Endodermal cell (in vitro differentiated cells): ENCODE measurements at regions not wholly inside any gene's neighbourhood (a gene's known extent, or its start where the extent isn't known, plus 50 kb on each side); places are given as distances from the start of the nearest gene placed in this dataset.

Source experiments
- DNase-seq: peaks from one replicate; pipeline ENCODE4 v3.0.0-alpha.2; 2017
- H3K27ac ChIP-seq: 2 replicates; pipeline ENCODE4 v1.5.1; 2013; ENCODE audit warnings: mild to moderate bottlenecking, low read depth, low read length, moderate library complexity
- H3K27me3 ChIP-seq: 2 replicates; pipeline ENCODE4 v1.6.1; 2013; ENCODE audit warnings: mild to moderate bottlenecking, low read length, moderate library complexity; ENCODE audit not compliant: insufficient read depth, control insufficient read depth, poor library complexity, severe bottlenecking
- H3K36me3 ChIP-seq: 2 replicates; pipeline ENCODE4 v1.7.0; 2013; ENCODE audit warnings: mild to moderate bottlenecking, low read length, moderate library complexity; ENCODE audit not compliant: control insufficient read depth, insufficient read depth
- H3K4me1 ChIP-seq: one replicate; pipeline ENCODE4 v1.7.0; 2013; ENCODE audit warnings: low read length; ENCODE audit not compliant: control insufficient read depth, insufficient read depth
- H3K4me3 ChIP-seq: 2 replicates; pipeline ENCODE4 v1.5.1; 2013; ENCODE audit warnings: mild to moderate bottlenecking, low read length, moderate library complexity
- H3K9ac ChIP-seq: 2 replicates; pipeline ENCODE4 v1.6.1; 2013; ENCODE audit warnings: mild to moderate bottlenecking, low read length, moderate library complexity; ENCODE audit not compliant: poor library complexity, severe bottlenecking; ENCODE audit errors: extremely low read depth
- H3K9me3 ChIP-seq: 2 replicates; pipeline ENCODE4 v1.6.1; 2013; ENCODE audit warnings: mild to moderate bottlenecking, low read length, moderate library complexity; ENCODE audit not compliant: control insufficient read depth
- H3K27ac Mint-ChIP-seq: 2 replicates; pipeline ENCODE4 v1.8.0; 2020; ENCODE audit warnings: mixed read lengths
- H3K27me3 Mint-ChIP-seq: 2 replicates; pipeline ENCODE4 v1.8.0; 2021; ENCODE audit warnings: mild to moderate bottlenecking, mixed read lengths; ENCODE audit not compliant: insufficient read depth
- H3K36me3 Mint-ChIP-seq: 2 replicates; pipeline ENCODE4 v1.8.0; 2020; ENCODE audit warnings: low read depth, mixed read lengths
- H3K4me1 Mint-ChIP-seq: 2 replicates; pipeline ENCODE4 v1.8.0; 2020; ENCODE audit warnings: mixed read lengths
- H3K4me3 Mint-ChIP-seq: 2 replicates; pipeline ENCODE4 v1.8.0; 2020; ENCODE audit warnings: mild to moderate bottlenecking, moderate library complexity, mixed read lengths
- H3K9me3 Mint-ChIP-seq: 2 replicates; pipeline ENCODE4 v1.8.0; 2020; ENCODE audit warnings: mild to moderate bottlenecking, mixed read lengths
- CTCF ChIP-seq: fragments of 200-600 bp; sonication (generic); conservative IDR thresholded peaks from 2 replicates; pipeline ENCODE4 v1.5.0; 2021; ENCODE audit warnings: antibody characterized with exemption, mild to moderate bottlenecking
- WGBS, 2 experiments: methylation state at CpG; one replicate each; pipeline versions ENCODE4 v1.1.5 to v1.1.7; 2013; ENCODE audit warnings: missing lambda C conversion rate in 2 of 2, mixed read lengths in 1 of 2; ENCODE audit not compliant: insufficient coverage in 1 of 2, insufficient read length in 1 of 2; 5-methylcytosine and 5-hydroxymethylcytosine counted together

GRCh38 chr9:75233011-75233410, 144.7 kb downstream of the OSTF1 start:
- Mint-ChIP-seq H3K27me3 (no peaks in the 10 kb centered on the region), H3K27ac (no peak overlapping the region), H3K36me3 (no peaks in the 10 kb centered on the region), H3K4me3 (no peak overlapping the region), H3K4me1 (peaks cover 2% of the 10 kb centered on the region), H3K9me3 (peaks cover 8% of the 10 kb centered on the region)
- no peaks in the 10 kb centered on the region for H3K4me1 ChIP-seq
- TF ChIP-seq CTCF: no peak
- no peak overlapping the region for H3K4me3 ChIP-seq
- H3K27me3 ChIP-seq: no peaks in the 10 kb centered on the region
- no peak for DNase-seq
- no peak overlapping the region for H3K27ac ChIP-seq
- H3K9ac ChIP-seq: no peak overlapping the region
- peaks cover 15% of the 10 kb centered on the region for H3K9me3 ChIP-seq
- H3K36me3 ChIP-seq: no peaks in the 10 kb centered on the region
- 90 to 94% methylated on average over 5 of the region's 5 CpGs for WGBS, 2 experiments

GRCh38 chr9:75235632-75236031, 147.3 kb downstream of the OSTF1 start:
- no peak for DNase-seq
- H3K9me3 Mint-ChIP-seq: peaks cover 8% of the 10 kb centered on the region
- 80 to 96% methylated on average over 1 to 2 of the region's 2 CpGs for WGBS, 2 experiments

DNA sequence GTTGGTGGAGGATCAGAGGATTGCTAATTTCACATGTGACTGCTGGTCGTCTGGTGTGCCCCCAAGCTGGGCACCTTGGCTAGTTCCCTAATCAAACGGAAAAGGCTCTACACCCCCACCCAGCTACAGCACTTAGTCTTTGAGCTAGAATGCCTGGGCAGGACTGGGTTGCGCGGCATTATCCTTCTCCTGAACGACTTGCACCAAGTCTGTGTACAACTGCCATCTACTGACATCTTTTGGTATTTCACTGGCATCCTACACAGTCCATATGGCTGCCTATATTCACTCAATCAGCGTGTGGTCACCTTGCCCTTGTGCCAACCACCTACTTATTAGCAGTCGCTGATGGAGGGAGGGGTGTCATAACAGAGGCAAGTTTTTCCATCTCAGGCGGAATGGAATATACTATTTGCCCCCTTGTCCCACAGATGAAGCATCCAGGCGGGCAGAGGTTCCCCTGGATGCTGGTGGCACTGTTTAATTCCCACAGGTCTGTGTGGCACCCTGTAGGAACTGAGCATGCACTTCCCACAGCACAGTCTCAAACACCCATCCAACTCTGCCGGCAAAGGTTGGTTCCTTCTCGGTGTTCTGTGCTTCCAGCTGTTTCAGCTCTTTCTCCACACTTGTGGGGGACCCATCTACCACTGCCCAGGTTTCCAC, 150.1 kb downstream of the OSTF1 start:
- Mint-ChIP-seq H3K9me3 (peaks cover 8% of the 10 kb centered on the region), H3K4me3 (no peak overlapping the region), H3K36me3 (no peaks in the 10 kb centered on the region), H3K4me1 (no peaks in the 10 kb centered on the region), H3K27me3 (no peaks in the 10 kb centered on the region), H3K27ac (no peak overlapping the region)
- H3K9me3 ChIP-seq: peaks cover 15% of the 10 kb centered on the region
- no peaks in the 10 kb centered on the region for H3K4me1 ChIP-seq
- H3K27ac ChIP-seq: no peak overlapping the region
- no peaks in the 10 kb centered on the region for H3K36me3 ChIP-seq
- 34 to 51% methylated on average over 6 to 11 of the region's 11 CpGs for WGBS, 2 experiments
- H3K4me3 ChIP-seq: no peak overlapping the region
- DNase-seq: peak; percentile 85
- TF ChIP-seq CTCF: peak; percentile 81
- no peaks in the 10 kb centered on the region for H3K27me3 ChIP-seq
- no peak overlapping the region for H3K9ac ChIP-seq

More at GRCh38 chr9:75235632-75236031, 147.3 kb downstream of the OSTF1 start:
- Mint-ChIP-seq H3K27me3 (no peaks in the 10 kb centered on the region), H3K27ac (no peak overlapping the region), H3K36me3 (no peaks in the 10 kb centered on the region), H3K4me1 (no peaks in the 10 kb centered on the region), H3K4me3 (no peak overlapping the region)
- H3K27me3 ChIP-seq: no peaks in the 10 kb centered on the region
- TF ChIP-seq CTCF: no peak
- H3K4me1 ChIP-seq: no peaks in the 10 kb centered on the region
- no peak overlapping the region for H3K4me3 ChIP-seq
- peaks cover 15% of the 10 kb centered on the region for H3K9me3 ChIP-seq
- H3K9ac ChIP-seq: no peak overlapping the region
- no peak overlapping the region for H3K27ac ChIP-seq
- no peaks in the 10 kb centered on the region for H3K36me3 ChIP-seq
